ENCODE measurements at regions not wholly inside any gene's neighbourhood (a gene's known extent, or its start where the extent isn't known, plus 50 kb on each side); places are given as distances from the start of the nearest gene placed in this dataset.

GRCh38 chr1:217027403-217028080 is 304.3 kb upstream of the ESRRG start:
- DNase-seq = no peak
- TF ChIP-seq POLR2A (IDR thresholded peaks at IDR 0.05; ENCODE audit: low read length) (no peak), GATA1 (IDR thresholded peaks at IDR 0.05; ENCODE audit: low read depth, low read length) (no peak)

DNA sequence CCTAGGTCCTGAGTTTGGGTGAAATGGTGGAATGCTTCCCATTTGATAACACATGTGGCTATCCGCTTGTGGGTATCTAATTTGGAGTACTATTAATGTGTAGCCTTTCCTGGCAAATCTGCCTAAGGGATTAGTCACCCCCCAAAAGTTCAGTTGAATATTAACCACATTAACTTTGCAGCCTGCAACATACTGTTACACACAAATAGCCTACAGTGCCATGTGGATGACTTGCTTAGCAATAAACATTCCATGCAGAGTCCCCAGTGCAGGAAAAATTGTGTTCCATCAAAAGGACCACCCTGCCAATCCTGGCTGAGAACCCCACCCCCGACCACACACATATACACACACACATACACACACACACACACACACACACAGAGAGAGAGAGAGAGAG is 303.3 kb upstream of the ESRRG start:
- TF ChIP-seq GATA1 (IDR thresholded peaks at IDR 0.05; ENCODE audit: low read depth, low read length) = no peak
- no peak for TF ChIP-seq POLR2A (IDR thresholded peaks at IDR 0.05; ENCODE audit: low read length)
- no peak for DNase-seq

DNA sequence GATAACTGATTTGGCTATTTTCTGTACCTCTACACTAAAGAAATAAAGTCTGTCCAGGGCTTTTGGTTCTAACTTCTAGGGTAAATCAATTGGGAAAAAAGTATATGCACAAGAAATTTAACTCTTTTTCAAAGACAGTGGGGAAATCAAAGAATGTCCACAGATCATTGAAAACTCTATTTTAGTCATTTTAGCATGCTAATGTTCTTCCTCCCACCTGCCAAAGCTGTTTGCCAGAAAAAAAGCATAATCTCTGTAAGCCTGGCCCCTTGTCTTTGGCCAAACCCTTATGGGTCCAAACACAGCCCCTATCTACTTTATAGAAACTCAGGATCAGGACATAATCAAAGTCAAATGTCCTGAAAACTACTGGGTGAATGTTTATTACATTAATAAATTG is 302.2 kb upstream of the ESRRG start:
- TF ChIP-seq POLR2A (IDR thresholded peaks at IDR 0.05; ENCODE audit: low read length) = no peak
- no peak for TF ChIP-seq GATA1 (IDR thresholded peaks at IDR 0.05; ENCODE audit: low read depth, low read length)

DNA sequence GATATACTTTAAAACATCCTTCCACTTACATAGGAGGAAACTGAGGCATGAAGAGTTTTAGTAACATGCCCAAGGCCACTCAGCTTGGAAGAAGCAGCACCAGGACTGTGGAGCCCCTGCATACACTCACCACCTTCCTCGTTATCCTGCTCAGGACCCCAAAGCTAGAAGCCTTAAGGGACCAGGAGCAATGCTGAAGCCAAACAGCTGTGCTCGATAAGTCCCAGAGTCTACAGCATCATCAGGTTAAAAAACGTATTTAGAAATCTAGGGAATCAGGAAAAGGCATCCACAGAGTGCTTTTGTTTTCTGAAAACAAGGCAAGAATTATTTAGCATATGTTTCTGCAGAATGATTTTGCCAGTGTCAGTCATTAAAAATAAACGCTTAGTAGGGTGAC is 301.7 kb upstream of the ESRRG start:
- no peak for DNase-seq
- TF ChIP-seq GATA1 (IDR thresholded peaks at IDR 0.05; ENCODE audit: low read depth, low read length) = no peak
- TF ChIP-seq POLR2A (IDR thresholded peaks at IDR 0.05; ENCODE audit: low read length) = no peak

More for the DNA sequence above, 302.2 kb upstream of the ESRRG start:
- DNase-seq = no peak

GRCh38 chr1:217021956-217022355 is 298.7 kb upstream of the ESRRG start:
- TF ChIP-seq POLR2A (IDR thresholded peaks at IDR 0.05; ENCODE audit: low read length) = no peak
- no peak for DNase-seq

GRCh38 chr1:217021400-217021799 is 298.2 kb upstream of the ESRRG start:
- TF ChIP-seq POLR2A (IDR thresholded peaks at IDR 0.05; ENCODE audit: low read length) = no peak
- no peak for TF ChIP-seq GATA1 (IDR thresholded peaks at IDR 0.05; ENCODE audit: low read depth, low read length)
- DNase-seq = no peak

GRCh38 chr1:217019475-217019874 is 296.2 kb upstream of the ESRRG start:
- TF ChIP-seq POLR2A (IDR thresholded peaks at IDR 0.05; ENCODE audit: low read length) (no peak), GATA1 (IDR thresholded peaks at IDR 0.05; ENCODE audit: low read depth, low read length) (no peak)
- DNase-seq = no peak

GRCh38 chr1:217018648-217019047 is 295.4 kb upstream of the ESRRG start:
- no peak for DNase-seq
- TF ChIP-seq POLR2A (IDR thresholded peaks at IDR 0.05; ENCODE audit: low read length) (no peak), GATA1 (IDR thresholded peaks at IDR 0.05; ENCODE audit: low read depth, low read length) (no peak)

GRCh38 chr1:217017165-217017564 is 293.9 kb upstream of the ESRRG start:
- DNase-seq = no peak

GRCh38 chr1:217014066-217014465 is 290.8 kb upstream of the ESRRG start:
- no peak for TF ChIP-seq GATA1 (IDR thresholded peaks at IDR 0.05; ENCODE audit: low read depth, low read length)
- TF ChIP-seq POLR2A (IDR thresholded peaks at IDR 0.05; ENCODE audit: low read length) = no peak

More at GRCh38 chr1:217017165-217017564, 293.9 kb upstream of the ESRRG start:
- no peak for TF ChIP-seq POLR2A (IDR thresholded peaks at IDR 0.05; ENCODE audit: low read length)
- TF ChIP-seq GATA1 (IDR thresholded peaks at IDR 0.05; ENCODE audit: low read depth, low read length) = no peak

GRCh38 chr1:217012659-217013058 is 289.4 kb upstream of the ESRRG start:
- no peak for DNase-seq
- TF ChIP-seq POLR2A (IDR thresholded peaks at IDR 0.05; ENCODE audit: low read length) = no peak
- TF ChIP-seq GATA1 (IDR thresholded peaks at IDR 0.05; ENCODE audit: low read depth, low read length) = no peak

More at GRCh38 chr1:217014066-217014465, 290.8 kb upstream of the ESRRG start:
- no peak for DNase-seq

DNA sequence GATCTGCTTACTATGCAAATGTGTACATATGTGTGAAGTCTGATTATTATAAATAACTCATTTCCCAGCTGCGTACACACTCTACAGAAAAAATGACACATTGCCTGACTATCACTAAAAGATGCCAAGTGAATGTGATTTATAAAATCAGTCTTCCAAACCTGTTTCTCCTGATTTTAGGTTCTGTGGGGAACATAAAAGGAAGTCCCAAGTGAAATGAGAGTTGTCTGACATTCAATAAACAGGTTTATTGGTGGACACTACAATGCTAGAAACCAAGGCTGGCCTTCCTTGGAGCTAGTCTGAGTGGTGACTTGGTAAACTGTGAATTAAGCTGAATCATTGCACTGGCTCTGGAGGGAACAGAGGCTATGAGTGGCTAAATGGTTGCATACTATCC is 287.9 kb upstream of the ESRRG start:
- DNase-seq = no peak
- TF ChIP-seq POLR2A (IDR thresholded peaks at IDR 0.05; ENCODE audit: low read length) (no peak), GATA1 (IDR thresholded peaks at IDR 0.05; ENCODE audit: low read depth, low read length) (no peak)

DNA sequence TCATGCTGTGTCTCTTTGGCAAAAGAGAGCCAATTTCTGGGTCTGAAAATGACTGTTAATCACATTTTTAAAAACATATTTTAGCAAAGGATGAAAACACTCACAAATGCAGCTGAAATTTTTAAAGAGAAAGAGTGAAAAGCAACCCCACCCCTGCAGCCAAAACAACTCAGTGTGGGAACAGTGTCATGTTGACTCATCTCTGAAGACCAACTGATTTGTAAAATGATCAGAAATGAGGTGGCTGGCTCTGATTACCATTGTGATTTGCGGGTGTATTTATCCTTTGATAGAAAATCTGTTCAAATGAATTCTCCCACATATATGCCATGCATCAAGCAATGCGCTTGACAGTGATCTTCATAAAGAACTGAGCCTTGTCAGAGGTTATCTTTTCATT is 287.0 kb upstream of the ESRRG start:
- no peak for DNase-seq
- no peak for TF ChIP-seq POLR2A (IDR thresholded peaks at IDR 0.05; ENCODE audit: low read length)
- no peak for TF ChIP-seq GATA1 (IDR thresholded peaks at IDR 0.05; ENCODE audit: low read depth, low read length)

DNA sequence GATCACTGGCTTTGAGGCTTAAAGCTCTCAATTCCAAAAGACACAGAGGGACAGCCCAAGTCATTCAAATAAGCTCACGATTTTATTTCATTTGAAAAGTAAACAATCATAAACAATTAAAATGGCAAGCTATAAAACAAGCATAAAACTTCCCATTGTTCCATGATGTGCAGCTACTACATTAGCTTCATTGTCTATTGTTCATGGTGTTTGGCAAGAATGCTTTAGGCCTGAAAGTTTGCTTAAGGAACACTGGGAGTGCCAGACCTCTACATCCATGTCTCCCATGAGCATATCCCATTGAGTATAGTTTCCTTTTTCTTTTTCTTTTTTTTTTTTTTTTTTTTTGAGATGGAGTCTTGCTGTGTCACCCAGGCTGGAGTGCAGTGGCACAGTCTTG is 286.1 kb upstream of the ESRRG start:
- TF ChIP-seq POLR2A (IDR thresholded peaks at IDR 0.05; ENCODE audit: low read length) (no peak), GATA1 (IDR thresholded peaks at IDR 0.05; ENCODE audit: low read depth, low read length) (no peak)
- no peak for DNase-seq

- no peak for DNase-seq
- TF ChIP-seq POLR2A (IDR thresholded peaks at IDR 0.05; ENCODE audit: low read length) = no peak
- TF ChIP-seq GATA1 (IDR thresholded peaks at IDR 0.05; ENCODE audit: low read depth, low read length) = no peak
These were observed 281.7 kb upstream of the ESRRG start for GRCh38 chr1:217004776-217005436.
